SKM-1 (cell line): ENCODE measurements at regions not wholly inside any gene's neighbourhood (a gene's known extent, or its start where the extent isn't known, plus 50 kb on each side); places are given as distances from the start of the nearest gene placed in this dataset.

Experiments used
- DNase-seq: peaks from one replicate; lab custom pipeline; 2025; ENCODE audit not compliant: unreplicated experiment; lab: John Stamatoyannopoulos, UW

DNA sequence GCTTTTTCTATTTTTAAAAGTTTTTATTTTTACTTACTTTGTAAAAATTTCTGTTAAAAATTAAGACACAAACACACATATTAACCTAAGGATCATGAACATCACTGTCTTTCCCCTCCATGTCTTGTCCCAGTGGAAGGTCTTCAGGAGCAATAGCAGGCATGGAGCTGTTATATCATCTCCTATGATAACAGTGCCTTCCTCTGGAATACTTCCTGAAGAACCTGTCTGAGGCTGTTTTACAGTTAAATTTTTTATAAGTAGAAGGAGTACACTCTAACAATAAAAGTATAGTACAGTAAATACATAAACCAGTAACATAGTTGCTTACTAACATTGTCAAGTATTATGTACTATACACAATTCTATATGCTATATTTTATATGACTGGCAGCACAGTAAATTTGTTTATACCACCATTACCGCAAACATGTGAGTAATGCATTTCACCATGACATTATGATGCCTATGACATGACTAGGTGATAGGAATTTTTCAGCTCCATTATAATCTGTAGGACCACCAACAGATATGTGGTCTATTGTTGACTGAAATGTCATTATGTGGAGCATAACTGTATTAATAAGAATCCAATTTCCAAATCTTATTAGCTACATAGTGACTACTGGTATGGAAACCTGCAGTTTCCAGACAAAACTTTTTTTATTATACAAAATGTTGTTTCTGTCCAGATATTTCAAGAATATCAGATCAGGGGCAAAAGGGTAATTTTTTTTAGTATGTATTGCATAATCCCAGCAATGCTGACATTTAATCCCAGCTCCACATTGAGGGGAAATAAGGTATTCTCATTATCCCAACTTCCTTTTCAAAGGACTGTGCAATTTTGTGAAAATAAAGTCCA is 337.2 kb upstream of the SLC39A10 start:
- DNase-seq, result no peak

- DNase-seq, result no peak
Measured at GRCh38 chr2:195319112-195319460, 337.9 kb upstream of the SLC39A10 start.

DNA sequence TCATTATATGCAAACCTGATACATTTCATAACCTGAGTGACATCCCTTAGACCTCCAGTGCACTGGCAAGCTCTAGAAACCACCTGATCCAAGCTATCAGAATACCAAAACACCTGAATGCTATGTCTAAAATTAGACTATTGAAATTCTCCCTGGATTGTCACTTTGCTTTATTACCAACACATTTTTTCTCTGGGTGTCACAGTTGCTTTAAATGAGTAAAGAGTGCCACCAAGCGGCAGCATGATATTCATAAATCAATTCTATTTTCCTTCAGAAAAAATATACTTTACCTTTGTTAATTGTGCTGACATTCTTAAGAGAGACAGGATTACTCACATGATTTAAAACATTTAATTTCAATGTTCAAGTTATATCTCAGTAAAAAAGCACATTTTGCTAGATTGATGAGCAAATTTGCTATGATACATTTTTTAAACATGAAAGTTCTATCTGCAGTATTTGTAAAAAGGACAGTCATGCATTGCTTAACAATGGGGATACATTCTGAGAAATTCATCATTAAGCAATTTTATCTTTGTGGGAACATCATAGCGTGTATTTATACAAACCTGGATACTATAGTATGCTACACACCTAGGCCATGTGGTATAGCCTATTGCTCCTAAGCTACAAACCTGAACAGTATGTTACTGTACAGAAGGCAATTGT is 338.4 kb upstream of the SLC39A10 start:
- peak; percentile 12 for DNase-seq

- no peak for DNase-seq
Measured at GRCh38 chr2:195317550-195317949, 339.5 kb upstream of the SLC39A10 start.

DNA sequence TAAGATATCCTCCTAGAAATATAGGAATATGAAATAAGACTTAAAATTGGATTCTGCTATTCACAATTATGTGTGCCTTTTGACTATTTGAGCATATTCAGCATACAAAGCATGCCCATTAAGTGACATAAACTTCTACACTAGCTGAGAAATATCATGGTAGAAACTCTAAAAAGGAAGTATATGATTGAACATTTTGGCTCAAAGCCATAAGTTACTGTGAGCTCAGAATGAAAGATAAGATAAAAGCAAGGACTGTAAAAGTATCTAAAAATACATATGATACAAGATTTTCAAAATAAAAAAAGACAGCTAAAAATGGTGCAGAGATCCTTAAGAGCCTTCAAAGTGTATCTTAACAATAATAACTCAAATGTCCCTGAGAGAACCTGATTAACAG is 340.5 kb upstream of the SLC39A10 start:
- no peak for DNase-seq

- DNase-seq, result no peak
Measured at GRCh38 chr2:195313962-195314361, 343.1 kb upstream of the SLC39A10 start.

DNA sequence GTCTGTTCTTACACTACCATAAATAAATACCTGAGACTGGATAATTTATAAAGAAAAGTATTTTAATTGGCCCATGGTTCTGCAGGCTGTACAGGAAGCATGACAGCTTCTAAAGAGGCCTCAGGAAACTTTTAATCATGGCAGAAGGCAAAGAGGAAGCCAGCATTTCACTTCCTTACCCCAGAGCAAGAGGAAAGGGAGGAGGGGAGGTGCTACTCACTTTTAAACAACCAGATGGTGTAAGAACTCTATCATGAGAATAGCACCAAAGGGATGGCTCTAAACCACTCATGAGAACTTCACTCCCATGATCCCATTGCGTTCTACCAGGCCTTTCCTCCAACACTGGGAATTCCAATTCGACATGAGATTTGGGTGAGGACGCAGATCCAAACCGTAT is 344.4 kb upstream of the SLC39A10 start:
- DNase-seq, result peak; percentile 38

GRCh38 chr2:195308163-195308562 is 348.9 kb upstream of the SLC39A10 start:
- DNase-seq, result no peak

DNA sequence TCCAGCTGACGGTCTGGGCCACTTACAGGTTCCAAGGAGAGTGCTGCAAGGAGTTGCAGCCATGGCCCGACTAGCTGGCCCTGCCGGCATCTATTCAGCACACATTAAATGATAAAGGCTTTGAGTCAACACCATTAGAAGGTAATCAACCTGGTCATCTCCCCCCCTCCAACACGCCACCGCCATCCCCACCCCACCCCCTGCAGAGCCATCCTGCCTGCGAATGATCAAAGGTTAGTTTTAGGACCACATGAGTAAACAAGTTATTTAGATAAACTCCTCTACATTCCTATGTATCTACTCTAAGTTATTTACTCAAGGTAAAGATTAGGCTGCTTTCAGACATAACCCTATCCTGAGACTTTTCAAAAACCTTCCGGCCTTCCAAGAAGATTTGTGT is 349.3 kb upstream of the SLC39A10 start:
- DNase-seq, result no peak

DNA sequence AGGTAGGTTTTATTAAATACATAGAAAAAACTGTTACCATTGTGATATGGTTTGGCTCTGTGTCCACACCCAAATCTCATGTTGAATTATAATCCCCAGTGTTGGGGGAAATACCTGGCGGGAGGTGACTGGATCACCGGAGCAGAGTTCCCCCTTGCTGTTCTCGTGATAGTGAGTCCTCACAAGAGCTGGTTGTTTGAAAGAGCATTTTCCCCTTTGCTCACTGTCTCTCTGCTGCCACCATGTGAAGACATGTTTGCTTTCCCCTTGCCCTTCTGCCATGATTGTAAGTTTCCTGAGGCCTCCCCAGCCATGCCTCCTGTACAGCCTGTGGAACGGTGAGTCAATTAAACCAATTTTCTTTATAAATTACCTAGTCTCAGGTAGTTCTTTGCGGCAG is 352.7 kb upstream of the SLC39A10 start:
- no peak for DNase-seq

- DNase-seq, result no peak
Measured at GRCh38 chr2:195300631-195301030, 356.4 kb upstream of the SLC39A10 start.

GRCh38 chr2:195299600-195299999 is 357.4 kb upstream of the SLC39A10 start:
- DNase-seq, result no peak

DNA sequence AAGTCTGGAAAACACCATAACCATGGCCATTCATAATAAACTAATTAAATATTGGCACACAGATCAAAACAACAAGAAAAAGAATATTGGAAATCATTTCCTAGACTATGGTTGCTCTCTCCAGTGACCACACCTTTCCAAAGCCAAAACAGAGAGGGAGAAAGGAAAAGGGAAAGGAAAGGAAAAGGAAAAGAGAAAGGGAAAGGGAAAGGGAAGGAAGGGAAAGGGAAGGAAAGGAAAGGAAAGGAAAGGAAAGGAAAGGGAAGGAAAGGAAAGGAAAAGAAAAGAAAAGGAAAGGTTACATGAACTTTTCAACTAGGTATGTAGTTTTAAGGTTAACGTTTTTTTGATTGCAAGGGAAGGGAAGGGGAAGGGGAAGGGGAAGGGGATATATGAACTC is 360.5 kb upstream of the SLC39A10 start:
- DNase-seq, result no peak

- no peak for DNase-seq
Measured at GRCh38 chr2:195289081-195289480, 367.9 kb upstream of the SLC39A10 start.

DNA sequence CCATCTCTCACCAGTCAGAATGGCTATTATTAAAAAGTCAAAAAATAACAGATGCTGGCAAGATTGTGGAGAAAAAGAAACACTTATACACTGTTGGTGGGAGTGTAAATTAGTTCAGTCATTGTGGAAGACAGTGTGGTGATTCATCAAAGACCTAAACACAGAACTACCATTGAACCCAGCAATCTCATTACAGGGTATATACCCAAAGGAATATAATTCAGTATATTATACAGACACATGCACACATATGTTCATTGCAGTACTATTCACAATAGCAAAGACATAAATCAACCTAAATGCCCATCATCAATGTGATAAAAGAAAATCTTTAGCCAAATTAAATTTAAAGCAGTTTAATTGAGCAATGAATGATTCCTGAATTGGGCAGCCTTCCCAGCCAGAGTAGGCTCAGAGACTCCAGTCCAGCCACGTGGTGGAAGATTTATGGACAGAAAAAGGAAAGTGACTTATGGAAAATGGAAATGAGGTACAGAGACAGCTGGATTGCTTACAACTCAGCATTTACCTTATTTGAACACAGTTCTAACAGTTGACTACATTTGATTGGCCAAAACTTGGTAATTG is 377.1 kb upstream of the SLC39A10 start:
- no peak for DNase-seq

- DNase-seq, result no peak
Measured at GRCh38 chr2:195270466-195271039, 386.5 kb upstream of the SLC39A10 start.

DNA sequence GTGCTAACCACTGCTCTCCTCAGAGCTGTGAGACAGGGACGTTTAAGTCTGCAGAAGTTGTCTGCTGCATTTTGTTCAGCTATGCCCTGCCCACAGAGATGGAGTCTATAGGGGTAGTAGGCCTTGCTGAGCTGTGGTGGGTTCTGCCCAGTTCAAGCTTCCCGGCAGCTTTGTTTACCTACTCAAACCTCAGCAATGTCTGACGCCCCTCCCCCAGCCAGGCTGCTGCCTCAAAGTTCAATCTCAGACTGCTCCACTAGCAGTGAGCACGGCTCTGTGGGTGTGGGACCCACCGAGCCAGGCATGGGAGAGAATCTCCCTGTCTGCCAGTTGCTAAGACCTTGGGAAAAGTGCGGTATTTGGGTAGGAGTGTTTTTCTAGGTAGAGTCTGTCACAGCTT is 387.8 kb upstream of the SLC39A10 start:
- no peak for DNase-seq

- no peak for DNase-seq
Measured at GRCh38 chr2:195257979-195258378, 399.0 kb upstream of the SLC39A10 start.

GRCh38 chr2:195252018-195252417 is 405.0 kb upstream of the SLC39A10 start:
- no peak for DNase-seq

- DNase-seq, result no peak
Measured at GRCh38 chr2:195251214-195251613, 405.8 kb upstream of the SLC39A10 start.

GRCh38 chr2:195238826-195239225 is 418.2 kb upstream of the SLC39A10 start:
- no peak for DNase-seq

GRCh38 chr2:195238379-195238778 is 418.6 kb upstream of the SLC39A10 start:
- DNase-seq, result no peak
